B cell (primary cell): ENCODE measurements at regions not wholly inside any gene's neighbourhood (a gene's known extent, or its start where the extent isn't known, plus 50 kb on each side); places are given as distances from the start of the nearest gene placed in this dataset.

ENCODE experiments used
- ATAC-seq: fragments of 200-7000 bp; cut with Tn5 transposase; one replicate; pipeline ENCODE4 v1.10.0; 2021; ENCODE audit warnings: low read depth, mild to moderate bottlenecking, moderate number of reproducible peaks, moderate library complexity
- CTCF ChIA-PET: fragments of 350-600 bp; sonication (Branson Sonifier 250); formaldehyde crosslinking; loops from one replicate; lab custom pipeline; 2021; ENCODE audit warnings: antibody characterized with exemption, inconsistent platforms; lab: Charles Lee
- POLR2A ChIA-PET: fragments of 350-600 bp; sonication (Branson Sonifier 250); formaldehyde crosslinking; loops from one replicate; lab custom pipeline; 2021; ENCODE audit warnings: antibody characterized with exemption; lab: Charles Lee
- DNase-seq: peaks from one replicate; pipeline ENCODE4 v3.0.0; 2013
- H2AFZ ChIP-seq: 2 replicates; pipeline ENCODE4 v1.6.1; 2012; ENCODE audit warnings: mild to moderate bottlenecking, low read depth, low read length; ENCODE audit not compliant: insufficient read depth, poor library complexity, severe bottlenecking
- H3K27ac ChIP-seq, 2 donors: 1 replicate in 1 of 2; 2 replicates in 1 of 2; pipeline ENCODE4 v1.5.1; 2012 to 2013; ENCODE audit warnings: low read length in 2 of 2, mild to moderate bottlenecking in 2 of 2, moderate library complexity in 1 of 2
- H3K27me3 ChIP-seq, 4 experiments: fragments of 200-600 bp in 1 of 4; sonication (generic) in 1 of 4; replicated peaks in 1 of 4; 1 replicate in 2 of 4; 2 replicates in 2 of 4; pipeline versions ENCODE4 v1.6.1 to v1.7.0; 2013 to 2016; ENCODE audit warnings: low read length in 3 of 4, mild to moderate bottlenecking in 2 of 4, mixed read lengths in 1 of 4, moderate library complexity in 1 of 4; ENCODE audit not compliant: insufficient read depth in 4 of 4, control insufficient read depth in 3 of 4; ENCODE audit errors: control extremely low read depth in 1 of 4
- H3K36me3 ChIP-seq, 2 experiments: replicated peaks in 1 of 2; 1 replicate in 1 of 2; 2 replicates in 1 of 2; pipeline versions ENCODE4 v1.6.1 to v1.7.1; 2013; ENCODE audit warnings: low read length in 1 of 2; ENCODE audit not compliant: insufficient read depth in 2 of 2, control insufficient read depth in 1 of 2; ENCODE audit errors: control extremely low read depth in 1 of 2, extremely low read depth in 1 of 2
- H3K4me1 ChIP-seq, 2 donors: fragments of 200-600 bp in 1 of 2; sonication (generic) in 1 of 2; 1 replicate in 1 of 2; 2 replicates in 1 of 2; pipeline versions ENCODE4 v1.5.1 to v1.6.1; 2013 to 2017; ENCODE audit warnings: low read length in 2 of 2; ENCODE audit not compliant: control insufficient read depth in 2 of 2, insufficient read depth in 2 of 2
- H3K4me2 ChIP-seq: replicated peaks from 2 replicates; pipeline ENCODE3; 2012; ENCODE audit warnings: mild to moderate bottlenecking, low read depth, low read length; ENCODE audit not compliant: poor library complexity, severe bottlenecking
- H3K4me3 ChIP-seq, 5 experiments: fragments of 200-600 bp in 1 of 5; sonication (generic) in 1 of 5; 1 replicate in 3 of 5; 2 replicates in 2 of 5; pipeline versions ENCODE4 v1.5.1 to v1.7.0; 2011 to 2016; ENCODE audit warnings: low read length in 4 of 5, mild to moderate bottlenecking in 4 of 5, low read depth in 2 of 5, control low read depth in 1 of 5, moderate library complexity in 1 of 5; ENCODE audit not compliant: insufficient read depth in 1 of 5; ENCODE audit errors: control extremely low read depth in 1 of 5, extremely low read depth in 1 of 5
- H3K79me2 ChIP-seq: fragments of 200-600 bp; sonication (generic); one replicate; pipeline ENCODE4 v1.6.0; 2016; ENCODE audit warnings: low read length; ENCODE audit not compliant: control insufficient read depth, insufficient read depth
- H3K9ac ChIP-seq: fragments of 200-600 bp; sonication (generic); 2 replicates; pipeline ENCODE4 v1.6.1; 2017; ENCODE audit warnings: mild to moderate bottlenecking, low read length, moderate library complexity
- H3K9me3 ChIP-seq, 3 donors: one replicate each; pipeline versions ENCODE4 v1.6.1 to v1.7.1; 2013; ENCODE audit warnings: low read length in 2 of 3; ENCODE audit not compliant: control insufficient read depth in 2 of 3, insufficient read depth in 1 of 3; ENCODE audit errors: control extremely low read depth in 1 of 3
- H4K20me1 ChIP-seq: 2 replicates; pipeline ENCODE4 v1.6.0; 2012; ENCODE audit warnings: mild to moderate bottlenecking, low read length; ENCODE audit not compliant: insufficient read depth, control insufficient read depth, poor library complexity, severe bottlenecking
- H3K27ac Mint-ChIP-seq: one replicate; pipeline ENCODE4 v1.8.0; 2021; ENCODE audit warnings: mixed read lengths
- H3K27me3 Mint-ChIP-seq: one replicate; pipeline ENCODE4 v1.8.0; 2021; ENCODE audit warnings: mixed read lengths
- H3K4me1 Mint-ChIP-seq: one replicate; pipeline ENCODE4 v1.8.0; 2021; ENCODE audit warnings: mixed read lengths
- H3K4me3 Mint-ChIP-seq: one replicate; pipeline ENCODE4 v1.8.0; 2021; ENCODE audit warnings: mixed read lengths
- H3K9me3 Mint-ChIP-seq: one replicate; pipeline ENCODE4 v1.8.0; 2022; ENCODE audit warnings: mixed read lengths; ENCODE audit not compliant: insufficient read depth
- CTCF ChIP-seq: fragments of 200-600 bp; IDR thresholded peaks from one replicate; pipeline ENCODE4 v1.8.0; 2022; ENCODE audit warnings: antibody characterized with exemption, mild to moderate bottlenecking
- EZH2 ChIP-seq: IDR thresholded peaks from 2 replicates; pipeline ENCODE4 v1.6.1; 2012; ENCODE audit warnings: borderline replicate concordance, low read depth, mild to moderate bottlenecking, moderate library complexity, low read length; ENCODE audit not compliant: insufficient read depth, poor library complexity, severe bottlenecking
- WGBS: methylation state at CpG from one replicate; pipeline ENCODE4 v1.1.5; 2013; ENCODE audit warnings: missing lambda C conversion rate; ENCODE audit not compliant: insufficient coverage; 5-methylcytosine and 5-hydroxymethylcytosine counted together
- intact Hi-C: fragments of 100-400 bp; cut with micrococcal nuclease; formaldehyde crosslinking; loops from one replicate; pipeline ENCODE4 v1.10.0; 2022

- Histone ChIP-seq H3K4me3 (no peak overlapping the region), H3K27me3 (no peaks in the 10 kb centered on the region), H3K4me2 (no peak overlapping the region), H3K9ac (no peak overlapping the region), H3K36me3 (no peaks in the 10 kb centered on the region), H3K27ac (no peak overlapping the region), H2AFZ (no peak overlapping the region), H4K20me1 (no peaks in the 10 kb centered on the region), H3K9me3 (peaks cover 0 to 3% (median 0%) of the 10 kb centered on the region in 3 donors), H3K79me2 (no peaks in the 10 kb centered on the region), H3K4me1 (peaks cover 0 to 4% of the 10 kb centered on the region in 2 donors)
- no peak for TF ChIP-seq EZH2
- no peak for TF ChIP-seq CTCF
- Mint-ChIP-seq H3K27ac (no peak overlapping the region), H3K4me3 (no peak overlapping the region), H3K9me3 (no peaks in the 10 kb centered on the region), H3K27me3 (no peaks in the 10 kb centered on the region), H3K4me1 (peaks cover 6% of the 10 kb centered on the region)
- ChIA-PET POLR2A (no interaction called here), CTCF (no interaction called here)
- DNase-seq, result no peak
- intact Hi-C loops, result no loop called here
- no CpG with 5 or more reads among the region's 2 CpGs for WGBS
- ATAC-seq, result no peak
Observed at GRCh38 chr9:106110483-106110882, 416.1 kb downstream of the TMEM38B start.

GRCh38 chr9:106111039-106111730 lies 416.8 kb downstream of the TMEM38B start:
- Histone ChIP-seq H3K4me1 (no peaks in the 10 kb centered on the region), H3K4me3 (no peak overlapping the region), H3K9ac (no peak overlapping the region), H2AFZ (no peak overlapping the region), H3K27ac (no peak overlapping the region), H3K36me3 (no peaks in the 10 kb centered on the region), H4K20me1 (no peaks in the 10 kb centered on the region), H3K27me3 (no peaks in the 10 kb centered on the region), H3K4me2 (no peak overlapping the region), H3K79me2 (no peaks in the 10 kb centered on the region), H3K9me3 (peaks cover 0 to 3% (median 0%) of the 10 kb centered on the region in 3 donors)
- no peak for DNase-seq
- no peak for TF ChIP-seq CTCF
- TF ChIP-seq EZH2, result no peak
- no peak for ATAC-seq
- H3K9me3 Mint-ChIP-seq, result no peaks in the 10 kb centered on the region
- no peaks in the 10 kb centered on the region for H3K27me3 Mint-ChIP-seq
- H3K4me3 Mint-ChIP-seq, result no peak overlapping the region
- intact Hi-C loops, result no loop called here
- CTCF ChIA-PET, result no interaction called here
- no peak overlapping the region for H3K27ac Mint-ChIP-seq
- H3K4me1 Mint-ChIP-seq, result peaks cover 4% of the 10 kb centered on the region
- POLR2A ChIA-PET, result no interaction called here
- 58% methylated on average over 2 of the region's 6 CpGs for WGBS
